Keratinocyte (primary cell): ENCODE measurements at regions not wholly inside any gene's neighbourhood (a gene's known extent, or its start where the extent isn't known, plus 50 kb on each side); places are given as distances from the start of the nearest gene placed in this dataset.

ENCODE experiments used
- EZH2 ChIP-seq: IDR thresholded peaks from one replicate; pipeline ENCODE4 v1.6.1; 2012; ENCODE audit warnings: inconsistent platforms, mild to moderate bottlenecking, low read length, moderate library complexity
- TF ChIP-seq, protein P1 (sequence below), 3 experiments: IDR thresholded peaks in 1 of 3; conservative IDR thresholded peaks in 1 of 3; optimal IDR thresholded peaks in 1 of 3; 2 replicates in 2 of 3; 3 replicates in 1 of 3; pipeline versions ENCODE3 to v1.5.1; 2011; ENCODE audit warnings: low read length in 3 of 3, mild to moderate bottlenecking in 3 of 3, moderate library complexity in 2 of 3, control low read depth in 1 of 3, inconsistent platforms in 1 of 3; ENCODE audit not compliant: insufficient read depth in 2 of 3; ENCODE audit errors: extremely low read depth in 1 of 3

DNA sequence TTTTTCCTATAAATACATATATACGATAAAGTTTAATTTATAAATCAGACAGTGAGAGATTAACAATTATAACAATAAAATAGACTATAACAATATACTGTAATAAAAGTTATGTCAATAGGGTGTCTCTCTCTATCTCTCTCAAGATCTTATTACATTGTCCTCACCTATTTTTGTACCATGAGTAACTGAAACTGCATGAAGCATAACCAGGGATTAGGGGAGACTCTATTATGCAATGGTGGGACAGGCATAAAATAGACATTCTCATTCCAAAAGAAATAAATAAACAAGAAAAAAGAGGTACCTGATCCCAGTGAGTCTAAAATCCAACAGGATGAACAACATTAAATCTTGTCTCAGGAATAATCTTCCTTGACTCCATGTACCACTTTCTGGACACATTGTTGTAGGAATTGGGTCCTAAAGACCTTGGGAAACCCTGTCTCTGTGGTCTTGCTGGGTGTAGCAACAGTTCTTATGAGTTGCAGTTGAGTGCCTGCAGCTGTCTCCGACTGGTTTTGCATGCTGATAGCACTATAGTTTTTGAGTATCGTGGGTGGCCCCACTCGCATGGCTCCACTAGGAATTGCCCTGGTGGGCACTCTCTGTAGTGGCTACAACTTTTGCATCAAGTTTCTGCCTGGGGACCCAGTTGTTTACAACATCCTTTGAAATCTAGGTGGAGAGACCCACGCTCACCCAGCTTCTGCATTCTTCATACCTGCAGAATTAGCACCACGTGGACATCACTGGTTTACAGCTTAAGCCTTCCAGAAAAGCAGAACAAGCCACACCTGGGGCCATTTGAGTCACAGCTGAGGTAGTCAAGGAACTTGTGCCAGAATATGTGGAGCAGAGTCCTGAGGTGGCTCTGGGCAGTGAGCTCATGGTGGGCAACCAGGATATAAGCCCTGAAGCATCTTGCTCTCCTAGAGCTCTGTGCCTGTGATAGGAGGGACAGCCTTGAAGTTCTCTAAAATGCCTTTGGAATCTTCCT is 204.7 kb downstream of the KITLG start:
- TF ChIP-seq, protein P1, sequence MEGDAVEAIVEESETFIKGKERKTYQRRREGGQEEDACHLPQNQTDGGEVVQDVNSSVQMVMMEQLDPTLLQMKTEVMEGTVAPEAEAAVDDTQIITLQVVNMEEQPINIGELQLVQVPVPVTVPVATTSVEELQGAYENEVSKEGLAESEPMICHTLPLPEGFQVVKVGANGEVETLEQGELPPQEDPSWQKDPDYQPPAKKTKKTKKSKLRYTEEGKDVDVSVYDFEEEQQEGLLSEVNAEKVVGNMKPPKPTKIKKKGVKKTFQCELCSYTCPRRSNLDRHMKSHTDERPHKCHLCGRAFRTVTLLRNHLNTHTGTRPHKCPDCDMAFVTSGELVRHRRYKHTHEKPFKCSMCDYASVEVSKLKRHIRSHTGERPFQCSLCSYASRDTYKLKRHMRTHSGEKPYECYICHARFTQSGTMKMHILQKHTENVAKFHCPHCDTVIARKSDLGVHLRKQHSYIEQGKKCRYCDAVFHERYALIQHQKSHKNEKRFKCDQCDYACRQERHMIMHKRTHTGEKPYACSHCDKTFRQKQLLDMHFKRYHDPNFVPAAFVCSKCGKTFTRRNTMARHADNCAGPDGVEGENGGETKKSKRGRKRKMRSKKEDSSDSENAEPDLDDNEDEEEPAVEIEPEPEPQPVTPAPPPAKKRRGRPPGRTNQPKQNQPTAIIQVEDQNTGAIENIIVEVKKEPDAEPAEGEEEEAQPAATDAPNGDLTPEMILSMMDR (optimal IDR thresholded peaks at IDR 0.05 in 1 of 3, IDR thresholded peaks at IDR 0.05 in 1 of 3, conservative IDR thresholded peaks at IDR 0.05 in 1 of 3; ENCODE audit: extremely low read depth in 1 of 3, insufficient read depth in 2 of 3, low read length in 3 of 3) = no peak
- no peak for TF ChIP-seq EZH2
